Stimulated activated CD8-positive, alpha-beta memory T cell treated with anti-CD3 and anti-CD28 coated beads, Interleukin-2, amount 100 ng/mL, for 48 hours (primary cell): ENCODE measurements at regions not wholly inside any gene's neighbourhood (a gene's known extent, or its start where the extent isn't known, plus 50 kb on each side); places are given as distances from the start of the nearest gene placed in this dataset.

Source experiments
- DNase-seq, 2 donors: peaks; one replicate each; pipeline ENCODE4 v3.0.0-alpha.2; 2020; ENCODE audit warnings: low read depth in 2 of 2

GRCh38 chr5:133905424-133905823, 63.0 kb downstream of the C5orf15 start:
- DNase-seq: no peak

- no peak for DNase-seq
These were observed 63.8 kb downstream of the C5orf15 start for GRCh38 chr5:133904641-133905040.

GRCh38 chr5:133902511-133903118, 65.8 kb downstream of the C5orf15 start:
- DNase-seq: no peak

- DNase-seq: no peak
These were observed 67.7 kb downstream of the C5orf15 start for GRCh38 chr5:133900534-133901270.

- no peak for DNase-seq
These were observed 68.9 kb downstream of the C5orf15 start for GRCh38 chr5:133899506-133899905.

- DNase-seq: no peak
These were observed 70.0 kb downstream of the C5orf15 start for GRCh38 chr5:133898440-133898839.

GRCh38 chr5:133897431-133897830, 71.0 kb downstream of the C5orf15 start:
- DNase-seq: no peak

GRCh38 chr5:133896873-133897272, 71.6 kb downstream of the C5orf15 start:
- no peak for DNase-seq

- no peak for DNase-seq
These were observed 72.2 kb downstream of the C5orf15 start for GRCh38 chr5:133895979-133896845.

GRCh38 chr5:133894143-133894542, 74.3 kb downstream of the C5orf15 start:
- no peak for DNase-seq

- DNase-seq: no peak
These were observed 75.7 kb downstream of the C5orf15 start for GRCh38 chr5:133892774-133893173.

GRCh38 chr5:133892306-133892705, 76.1 kb downstream of the C5orf15 start:
- DNase-seq: no peak

GRCh38 chr5:133891390-133891789, 77.0 kb downstream of the C5orf15 start:
- DNase-seq: no peak

- no peak for DNase-seq
These were observed 77.6 kb downstream of the C5orf15 start for GRCh38 chr5:133890776-133891280.

- no peak for DNase-seq
These were observed 78.1 kb downstream of the C5orf15 start for GRCh38 chr5:133890314-133890713.

GRCh38 chr5:133889271-133889905, 79.0 kb downstream of the C5orf15 start:
- DNase-seq: no peak

GRCh38 chr5:133888625-133888991, 79.8 kb downstream of the C5orf15 start:
- no peak for DNase-seq

- no peak for DNase-seq
These were observed 82.9 kb downstream of the C5orf15 start for GRCh38 chr5:133885566-133885965.

- DNase-seq: no peak
These were observed 83.7 kb downstream of the C5orf15 start for GRCh38 chr5:133884569-133885311.

- no peak for DNase-seq
These were observed 84.5 kb downstream of the C5orf15 start for GRCh38 chr5:133883916-133884315.

- DNase-seq: no peak
These were observed 85.6 kb downstream of the C5orf15 start for GRCh38 chr5:133882846-133883245.
